ENCODE measurements at regions not wholly inside any gene's neighbourhood (a gene's known extent, or its start where the extent isn't known, plus 50 kb on each side); places are given as distances from the start of the nearest gene placed in this dataset.
"Not testable (repeated sequence)": the region's sequence is repeated elsewhere in the genome, so short reads cannot be mapped to it uniquely, and the experiment has no call there.

GRCh38 chr7:80999100-80999499, 80.2 kb upstream of the SEMA3C start:
- in situ Hi-C loops (cut with HindIII; ENCODE audit: low sequenced_read_pairs): no loop called here

DNA sequence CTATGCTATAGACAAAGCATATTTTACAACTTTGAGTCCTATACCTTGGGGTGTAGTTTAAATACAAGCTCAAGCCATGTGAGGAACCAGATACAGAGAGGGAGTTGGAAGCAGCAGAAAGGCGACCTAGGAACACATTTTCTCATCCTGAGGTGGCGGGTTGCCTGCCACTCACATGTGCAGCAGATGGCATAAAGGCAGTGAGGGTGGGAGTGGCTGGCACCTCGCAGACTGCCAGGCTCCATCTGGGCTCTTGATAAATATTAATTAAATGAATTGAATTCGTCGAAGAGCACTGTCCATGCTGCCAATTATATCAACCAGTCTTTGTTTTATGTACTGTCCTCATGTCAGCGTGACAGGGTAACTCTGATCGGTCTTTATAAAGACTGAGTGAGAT, 79.0 kb upstream of the SEMA3C start:
- H3K4me3 ChIP-seq (ENCODE audit: low read depth, low read length): no peak overlapping the region
- in situ Hi-C loops (cut with HindIII; ENCODE audit: low sequenced_read_pairs): no loop called here
- no peak for TF ChIP-seq CTCF (IDR thresholded peaks at IDR 0.05; ENCODE audit: low read depth, low read length)
- DNase-seq (ENCODE audit: low read depth, low spot score): no peak

More at GRCh38 chr7:80999100-80999499, 80.2 kb upstream of the SEMA3C start:
- no peak overlapping the region for H3K4me3 ChIP-seq (ENCODE audit: low read depth, low read length)
- TF ChIP-seq CTCF (IDR thresholded peaks at IDR 0.05; ENCODE audit: low read depth, low read length): no peak
- DNase-seq (ENCODE audit: low read depth, low spot score): no peak

- in situ Hi-C loops (cut with HindIII; ENCODE audit: low sequenced_read_pairs); H3K4me3 ChIP-seq (ENCODE audit: low read depth, low read length); DNase-seq (ENCODE audit: low read depth, low spot score): not testable (repeated sequence)
Measured at GRCh38 chr7:80996236-80996635, 77.4 kb upstream of the SEMA3C start.

- in situ Hi-C loops (cut with HindIII; ENCODE audit: low sequenced_read_pairs): no loop called here
- TF ChIP-seq CTCF (IDR thresholded peaks at IDR 0.05; ENCODE audit: low read depth, low read length): no peak
Measured at GRCh38 chr7:80991654-80992053, 72.8 kb upstream of the SEMA3C start.

GRCh38 chr7:80984619-80985018, 65.8 kb upstream of the SEMA3C start:
- no peak for DNase-seq (ENCODE audit: low read depth, low spot score)
- TF ChIP-seq CTCF (IDR thresholded peaks at IDR 0.05; ENCODE audit: low read depth, low read length): no peak
- H3K4me3 ChIP-seq (ENCODE audit: low read depth, low read length): no peak overlapping the region
- in situ Hi-C loops (cut with HindIII; ENCODE audit: low sequenced_read_pairs): no loop called here

More at GRCh38 chr7:80991654-80992053, 72.8 kb upstream of the SEMA3C start:
- no peak for DNase-seq (ENCODE audit: low read depth, low spot score)
- H3K4me3 ChIP-seq (ENCODE audit: low read depth, low read length): no peak overlapping the region

GRCh38 chr7:80981405-80981804, 62.6 kb upstream of the SEMA3C start:
- TF ChIP-seq CTCF (IDR thresholded peaks at IDR 0.05; ENCODE audit: low read depth, low read length): no peak
- H3K4me3 ChIP-seq (ENCODE audit: low read depth, low read length): no peak overlapping the region
- in situ Hi-C loops (cut with HindIII; ENCODE audit: low sequenced_read_pairs): no loop called here
- DNase-seq (ENCODE audit: low read depth, low spot score): no peak

DNA sequence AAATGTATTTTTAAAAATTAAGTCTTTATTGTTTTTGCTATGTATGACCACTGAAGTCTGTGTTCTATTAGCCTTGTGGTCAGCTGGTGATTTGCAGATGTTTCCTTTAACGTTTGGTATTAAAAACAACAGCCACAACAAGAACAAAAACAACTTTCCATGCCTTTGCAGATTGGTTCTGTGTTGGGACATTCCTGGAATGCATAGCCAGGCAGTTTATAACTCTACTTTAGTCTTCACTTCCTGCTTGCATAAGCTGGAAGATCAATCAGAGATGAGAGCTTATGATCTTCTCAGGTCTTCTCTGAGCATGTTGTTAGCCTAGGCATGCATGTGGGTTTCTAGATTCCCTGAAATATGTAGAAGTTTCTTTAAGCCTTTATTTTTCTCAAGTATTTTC, 58.9 kb upstream of the SEMA3C start:
- in situ Hi-C loops (cut with HindIII; ENCODE audit: low sequenced_read_pairs): no loop called here
- no peak for TF ChIP-seq CTCF (IDR thresholded peaks at IDR 0.05; ENCODE audit: low read depth, low read length)
- no peak for DNase-seq (ENCODE audit: low read depth, low spot score)
- H3K4me3 ChIP-seq (ENCODE audit: low read depth, low read length): no peak overlapping the region

All from astrocyte of the spinal cord (primary cell).